CD4-positive, alpha-beta T cell (primary cell): ENCODE measurements at regions not wholly inside any gene's neighbourhood (a gene's known extent, or its start where the extent isn't known, plus 50 kb on each side); places are given as distances from the start of the nearest gene placed in this dataset.

Experiments used
- ATAC-seq: fragments of 200-7000 bp; cut with Tn5 transposase; one replicate; pipeline ENCODE4 v1.10.0; 2022; ENCODE audit warnings: mild to moderate bottlenecking; ENCODE audit not compliant: poor library complexity
- CTCF ChIA-PET: fragments of 350-600 bp; sonication (Branson Sonifier 250); formaldehyde crosslinking; loops from one replicate; lab custom pipeline; 2021; ENCODE audit warnings: antibody characterized with exemption, inconsistent platforms; lab: Charles Lee
- POLR2A ChIA-PET: fragments of 350-600 bp; sonication (Branson Sonifier 250); formaldehyde crosslinking; loops from one replicate; lab custom pipeline; 2021; ENCODE audit warnings: antibody characterized with exemption, inconsistent platforms; lab: Charles Lee
- DNase-seq, 14 experiments: peaks; one replicate each; pipeline ENCODE4 v3.0.0-alpha.2; 2013 to 2020; ENCODE audit warnings: mixed read lengths in 2 of 14
- H3K27ac ChIP-seq, 2 donors: one replicate each; pipeline versions ENCODE4 v1.5.1 to v1.7.0; 2013; ENCODE audit warnings: low read length in 2 of 2, low read depth in 1 of 2, mild to moderate bottlenecking in 1 of 2
- H3K27me3 ChIP-seq, 2 experiments: 1 replicate in 1 of 2; 2 replicates in 1 of 2; pipeline versions ENCODE4 v1.6.1 to v1.7.0; 2013; ENCODE audit warnings: low read length in 2 of 2, control low read depth in 1 of 2, mild to moderate bottlenecking in 1 of 2, moderate library complexity in 1 of 2; ENCODE audit not compliant: insufficient read depth in 2 of 2, control insufficient read depth in 1 of 2
- H3K36me3 ChIP-seq: one replicate; pipeline ENCODE4 v1.6.1; 2013; ENCODE audit warnings: low read length, control low read depth; ENCODE audit not compliant: insufficient read depth
- H3K4me1 ChIP-seq: one replicate; pipeline ENCODE4 v1.6.1; 2013; ENCODE audit warnings: low read length, control low read depth; ENCODE audit not compliant: insufficient read depth
- H3K4me3 ChIP-seq: one replicate; pipeline ENCODE4 v1.5.1; 2013; ENCODE audit warnings: mild to moderate bottlenecking, low read length, moderate library complexity
- H3K9me3 ChIP-seq, 2 experiments: 1 replicate in 1 of 2; 2 replicates in 1 of 2; pipeline versions ENCODE4 v1.6.1 to v1.7.0; 2013; ENCODE audit warnings: low read length in 2 of 2, mild to moderate bottlenecking in 2 of 2, control low read depth in 1 of 2, moderate library complexity in 1 of 2; ENCODE audit not compliant: control insufficient read depth in 1 of 2, insufficient read depth in 1 of 2
- H3K27ac Mint-ChIP-seq: one replicate; pipeline ENCODE4 v1.8.0; 2020; ENCODE audit warnings: mixed read lengths
- H3K27me3 Mint-ChIP-seq: one replicate; pipeline ENCODE4 v1.8.0; 2021; ENCODE audit warnings: mixed read lengths
- H3K36me3 Mint-ChIP-seq: one replicate; pipeline ENCODE4 v1.8.0; 2021; ENCODE audit warnings: low read depth, mixed read lengths
- H3K4me1 Mint-ChIP-seq: one replicate; pipeline ENCODE4 v1.8.0; 2021; ENCODE audit warnings: low read depth, mixed read lengths
- H3K4me3 Mint-ChIP-seq: one replicate; pipeline ENCODE4 v1.8.0; 2020; ENCODE audit warnings: mild to moderate bottlenecking, mixed read lengths
- H3K9me3 Mint-ChIP-seq: one replicate; pipeline ENCODE4 v1.8.0; 2020; ENCODE audit warnings: mixed read lengths
- intact Hi-C, 2 experiments: fragments of 100-400 bp; cut with DNase I in 1 of 2; cut with micrococcal nuclease in 1 of 2; formaldehyde crosslinking; loops; one replicate each; pipeline versions ENCODE4 v1.15.1 to v1.9.0; 2023 to 2025; cut with DNase I, micrococcal nuclease
- TF ChIP-seq, protein P1 (sequence below): fragments of 200-600 bp; IDR thresholded peaks from one replicate; pipeline ENCODE4 v1.8.0; 2022; ENCODE audit warnings: antibody characterized with exemption, mild to moderate bottlenecking

DNA sequence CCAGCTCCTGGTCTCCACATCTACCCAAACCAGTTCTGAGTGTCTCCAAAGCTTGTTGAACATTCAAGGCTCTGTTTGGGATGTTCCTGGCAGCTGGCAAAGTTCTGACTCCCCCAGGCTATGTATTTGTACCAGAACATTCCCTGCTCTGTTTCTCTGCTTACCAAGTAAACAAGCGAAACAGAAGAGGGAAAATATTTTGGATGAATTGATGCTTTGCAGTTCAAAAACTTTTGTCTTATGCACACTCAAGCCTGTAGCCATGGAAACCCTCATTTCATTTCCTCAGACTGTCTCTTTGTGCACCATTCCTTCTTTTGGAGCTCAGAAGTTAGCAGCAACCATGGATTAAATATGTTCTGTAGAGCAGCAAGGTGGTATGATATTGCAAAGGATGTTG is 145.8 kb downstream of the ACTL7B start:
- H3K27ac Mint-ChIP-seq: no peak overlapping the region

DNA sequence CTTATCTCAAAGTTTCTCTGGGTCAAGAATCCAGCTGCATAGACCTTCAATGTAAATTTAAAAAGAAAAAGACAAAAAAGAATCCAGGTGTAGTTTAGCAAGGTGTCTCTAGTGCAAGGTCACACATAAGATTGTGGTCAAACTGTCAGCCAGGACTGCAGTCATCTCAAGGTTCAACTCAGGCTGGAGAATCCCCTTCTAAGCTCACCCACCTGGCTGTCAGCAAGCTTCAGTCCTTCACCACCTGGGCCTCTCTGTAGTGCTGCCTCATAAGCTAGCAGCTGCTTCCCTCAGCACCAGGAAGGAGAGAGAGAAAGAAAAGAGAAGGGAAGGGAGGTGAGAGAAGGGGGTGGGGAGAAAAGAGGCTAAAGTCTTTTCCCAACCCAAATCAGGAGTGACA is 146.7 kb downstream of the ACTL7B start:
- CTCF ChIA-PET: no interaction called here

More for the DNA sequence above, 145.8 kb downstream of the ACTL7B start:
- intact Hi-C loops: no loop called here
- Histone ChIP-seq H3K36me3 (no peaks in the 10 kb centered on the region), H3K27ac (no peak overlapping the region), H3K9me3 (no peaks in the 10 kb centered on the region), H3K4me3 (no peak overlapping the region), H3K4me1 (no peaks in the 10 kb centered on the region), H3K27me3 (no peaks in the 10 kb centered on the region)
- Mint-ChIP-seq H3K9me3 (no peaks in the 10 kb centered on the region), H3K27me3 (peaks cover 8% of the 10 kb centered on the region), H3K36me3 (no peaks in the 10 kb centered on the region), H3K4me3 (no peak overlapping the region), H3K4me1 (no peaks in the 10 kb centered on the region)
- no peak for ATAC-seq
- DNase-seq: no peak
- ChIA-PET POLR2A (no interaction called here), CTCF (no interaction called here)
- TF ChIP-seq, protein P1, sequence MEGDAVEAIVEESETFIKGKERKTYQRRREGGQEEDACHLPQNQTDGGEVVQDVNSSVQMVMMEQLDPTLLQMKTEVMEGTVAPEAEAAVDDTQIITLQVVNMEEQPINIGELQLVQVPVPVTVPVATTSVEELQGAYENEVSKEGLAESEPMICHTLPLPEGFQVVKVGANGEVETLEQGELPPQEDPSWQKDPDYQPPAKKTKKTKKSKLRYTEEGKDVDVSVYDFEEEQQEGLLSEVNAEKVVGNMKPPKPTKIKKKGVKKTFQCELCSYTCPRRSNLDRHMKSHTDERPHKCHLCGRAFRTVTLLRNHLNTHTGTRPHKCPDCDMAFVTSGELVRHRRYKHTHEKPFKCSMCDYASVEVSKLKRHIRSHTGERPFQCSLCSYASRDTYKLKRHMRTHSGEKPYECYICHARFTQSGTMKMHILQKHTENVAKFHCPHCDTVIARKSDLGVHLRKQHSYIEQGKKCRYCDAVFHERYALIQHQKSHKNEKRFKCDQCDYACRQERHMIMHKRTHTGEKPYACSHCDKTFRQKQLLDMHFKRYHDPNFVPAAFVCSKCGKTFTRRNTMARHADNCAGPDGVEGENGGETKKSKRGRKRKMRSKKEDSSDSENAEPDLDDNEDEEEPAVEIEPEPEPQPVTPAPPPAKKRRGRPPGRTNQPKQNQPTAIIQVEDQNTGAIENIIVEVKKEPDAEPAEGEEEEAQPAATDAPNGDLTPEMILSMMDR: no peak

DNA sequence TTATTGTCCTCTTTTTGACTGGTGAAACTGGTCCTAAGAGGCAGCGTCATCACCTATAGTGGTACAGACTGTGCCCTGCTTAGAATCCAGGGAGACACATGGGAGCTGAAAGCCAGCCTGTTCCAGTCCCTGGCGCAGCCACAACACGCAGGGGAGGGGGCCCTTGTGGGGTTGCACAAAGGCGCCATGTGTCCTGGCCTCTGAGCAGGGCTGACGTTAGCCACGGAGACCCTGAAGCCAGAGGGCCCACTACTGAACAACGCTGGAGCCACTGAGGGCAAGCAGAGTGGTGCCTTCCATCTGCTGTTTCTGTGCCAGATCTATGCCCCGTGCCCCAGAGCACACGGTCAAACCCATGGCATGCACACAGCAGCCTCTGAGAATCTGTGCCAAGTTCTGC is 147.3 kb downstream of the ACTL7B start:
- Mint-ChIP-seq H3K4me1 (no peaks in the 10 kb centered on the region), H3K36me3 (no peaks in the 10 kb centered on the region), H3K9me3 (no peaks in the 10 kb centered on the region), H3K4me3 (no peak overlapping the region), H3K27me3 (peaks cover 8% of the 10 kb centered on the region), H3K27ac (no peak overlapping the region)
- no peak for ATAC-seq
- intact Hi-C loops: no loop called here
- Histone ChIP-seq H3K36me3 (no peaks in the 10 kb centered on the region), H3K27ac (no peak overlapping the region), H3K4me1 (no peaks in the 10 kb centered on the region), H3K9me3 (no peaks in the 10 kb centered on the region), H3K27me3 (no peaks in the 10 kb centered on the region), H3K4me3 (no peak overlapping the region)
- ChIA-PET POLR2A (no interaction called here), CTCF (no interaction called here)
- TF ChIP-seq, protein P1: no peak
- DNase-seq: no peak

More for the DNA sequence above, 146.7 kb downstream of the ACTL7B start:
- Mint-ChIP-seq H3K36me3 (no peaks in the 10 kb centered on the region), H3K27me3 (peaks cover 8% of the 10 kb centered on the region), H3K4me3 (no peak overlapping the region), H3K9me3 (no peaks in the 10 kb centered on the region), H3K27ac (no peak overlapping the region), H3K4me1 (no peaks in the 10 kb centered on the region)
- ATAC-seq: no peak
- Histone ChIP-seq H3K27me3 (no peaks in the 10 kb centered on the region), H3K27ac (no peak overlapping the region), H3K9me3 (no peaks in the 10 kb centered on the region), H3K36me3 (no peaks in the 10 kb centered on the region), H3K4me3 (no peak overlapping the region), H3K4me1 (no peaks in the 10 kb centered on the region)
- POLR2A ChIA-PET: no interaction called here
- TF ChIP-seq, protein P1: no peak
- intact Hi-C loops: no loop called here
- DNase-seq: no peak
